Upper lobe of left lung (tissue), 4 donors: ENCODE measurements at regions not wholly inside any gene's neighbourhood (a gene's known extent, or its start where the extent isn't known, plus 50 kb on each side); places are given as distances from the start of the nearest gene placed in this dataset.

ENCODE experiments used
- CTCF ChIP-seq, 6 experiments: fragments of 450-650 bp in 4 of 6; fragments of 200-600 bp in 2 of 6; sonication (generic) in 2 of 6; IDR thresholded peaks; one replicate each; pipeline ENCODE4 v1.5.1; 2016 to 2019; ENCODE audit warnings: antibody characterized with exemption in 6 of 6
- POLR2A ChIP-seq, 4 donors: fragments of 450-650 bp; IDR thresholded peaks; one replicate each; pipeline ENCODE4 v1.5.1; 2016 to 2017; ENCODE audit warnings: antibody characterized with exemption in 4 of 4, mild to moderate bottlenecking in 2 of 4

- TF ChIP-seq POLR2A (IDR thresholded peaks at IDR 0.05) (no peak), CTCF (IDR thresholded peaks at IDR 0.05) (no peak)
These were observed 139.4 kb upstream of the KRR1 start for GRCh38 chr12:75650595-75651341.
